C4-2B (cell line): ENCODE measurements at regions not wholly inside any gene's neighbourhood (a gene's known extent, or its start where the extent isn't known, plus 50 kb on each side); places are given as distances from the start of the nearest gene placed in this dataset.

ENCODE experiments used
- H3K27ac ChIP-seq: fragments of 450-650 bp; 2 replicates; pipeline ENCODE4 v1.5.1; 2017
- ZFX ChIP-seq: fragments of 450-650 bp; IDR thresholded peaks from 2 replicates; pipeline ENCODE4 v1.6.1; 2017
- TF ChIP-seq, protein P1 (sequence below): fragments of 450-650 bp; conservative IDR thresholded peaks from 2 replicates; pipeline ENCODE4 v1.5.1; 2017; ENCODE audit warnings: mild to moderate bottlenecking

DNA sequence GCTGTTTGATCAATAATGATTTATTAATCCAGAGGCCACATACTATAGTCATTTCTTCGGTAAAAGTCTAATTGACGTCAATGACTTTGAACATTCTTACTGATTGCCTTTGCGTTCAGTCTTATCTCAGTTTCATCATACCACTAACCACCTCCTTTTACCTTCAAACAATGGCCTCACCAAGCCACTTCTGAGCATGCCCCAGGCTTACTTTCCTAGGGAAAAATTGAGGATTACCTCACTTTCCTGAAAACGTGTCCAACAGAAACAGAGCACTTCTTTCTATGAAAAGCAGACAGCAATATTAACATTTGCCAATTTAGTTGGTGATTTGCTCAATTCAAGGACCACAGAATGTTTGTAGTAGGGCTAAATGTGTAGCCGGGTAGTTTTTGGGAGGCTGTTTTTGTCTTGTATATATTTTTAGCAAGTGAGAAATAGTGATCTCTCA lies 157.6 kb downstream of the KLF5 start:
- TF ChIP-seq ZFX = no peak
- TF ChIP-seq, protein P1, sequence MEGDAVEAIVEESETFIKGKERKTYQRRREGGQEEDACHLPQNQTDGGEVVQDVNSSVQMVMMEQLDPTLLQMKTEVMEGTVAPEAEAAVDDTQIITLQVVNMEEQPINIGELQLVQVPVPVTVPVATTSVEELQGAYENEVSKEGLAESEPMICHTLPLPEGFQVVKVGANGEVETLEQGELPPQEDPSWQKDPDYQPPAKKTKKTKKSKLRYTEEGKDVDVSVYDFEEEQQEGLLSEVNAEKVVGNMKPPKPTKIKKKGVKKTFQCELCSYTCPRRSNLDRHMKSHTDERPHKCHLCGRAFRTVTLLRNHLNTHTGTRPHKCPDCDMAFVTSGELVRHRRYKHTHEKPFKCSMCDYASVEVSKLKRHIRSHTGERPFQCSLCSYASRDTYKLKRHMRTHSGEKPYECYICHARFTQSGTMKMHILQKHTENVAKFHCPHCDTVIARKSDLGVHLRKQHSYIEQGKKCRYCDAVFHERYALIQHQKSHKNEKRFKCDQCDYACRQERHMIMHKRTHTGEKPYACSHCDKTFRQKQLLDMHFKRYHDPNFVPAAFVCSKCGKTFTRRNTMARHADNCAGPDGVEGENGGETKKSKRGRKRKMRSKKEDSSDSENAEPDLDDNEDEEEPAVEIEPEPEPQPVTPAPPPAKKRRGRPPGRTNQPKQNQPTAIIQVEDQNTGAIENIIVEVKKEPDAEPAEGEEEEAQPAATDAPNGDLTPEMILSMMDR = no peak
- no peak overlapping the region for H3K27ac ChIP-seq

- H3K27ac ChIP-seq = no peak overlapping the region
- TF ChIP-seq ZFX = no peak
- TF ChIP-seq, protein P1 = no peak
These were observed 157.0 kb downstream of the KLF5 start for GRCh38 chr13:73215823-73216222.

GRCh38 chr13:73212482-73212881 lies 153.7 kb downstream of the KLF5 start:
- H3K27ac ChIP-seq = no peak overlapping the region
- TF ChIP-seq, protein P1 = no peak
- no peak for TF ChIP-seq ZFX

DNA sequence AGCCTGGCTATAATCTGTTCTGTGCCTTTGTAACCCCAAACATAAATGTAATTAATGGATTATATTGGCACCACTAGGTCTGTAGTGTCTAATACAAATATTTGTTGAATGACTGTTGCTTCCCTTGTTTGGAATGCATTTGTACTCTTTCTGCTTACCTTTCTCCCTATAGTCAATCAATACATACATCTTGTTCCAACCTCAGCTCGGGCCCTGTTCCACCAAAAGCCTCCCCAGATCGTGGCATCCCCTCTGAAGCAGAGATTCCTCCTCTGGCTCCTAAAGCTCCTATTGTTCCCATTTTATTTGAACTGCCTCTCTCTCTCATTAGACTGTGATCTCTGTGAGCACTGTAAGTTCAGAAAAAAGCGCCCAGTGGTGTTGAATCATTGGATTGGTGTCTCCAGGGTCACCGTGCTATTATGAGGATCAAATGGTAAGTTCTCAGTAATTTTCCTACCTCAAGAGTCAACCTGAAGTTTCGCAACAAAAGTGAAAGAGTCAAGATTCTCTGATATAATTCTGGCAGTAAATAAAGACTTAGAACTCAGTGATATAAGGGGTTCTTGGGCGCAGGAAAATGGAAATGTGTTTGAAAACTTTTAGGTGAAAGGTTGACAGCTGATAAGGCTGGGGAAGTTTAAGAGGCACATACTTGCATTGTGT lies 151.5 kb downstream of the KLF5 start:
- TF ChIP-seq, protein P1 = no peak
- H3K27ac ChIP-seq = no peak overlapping the region; the same call in 1 of the 2 replicates

- no peak overlapping the region for H3K27ac ChIP-seq
- TF ChIP-seq, protein P1 = no peak
- no peak for TF ChIP-seq ZFX
These were observed 146.1 kb downstream of the KLF5 start for GRCh38 chr13:73204952-73205351.

DNA sequence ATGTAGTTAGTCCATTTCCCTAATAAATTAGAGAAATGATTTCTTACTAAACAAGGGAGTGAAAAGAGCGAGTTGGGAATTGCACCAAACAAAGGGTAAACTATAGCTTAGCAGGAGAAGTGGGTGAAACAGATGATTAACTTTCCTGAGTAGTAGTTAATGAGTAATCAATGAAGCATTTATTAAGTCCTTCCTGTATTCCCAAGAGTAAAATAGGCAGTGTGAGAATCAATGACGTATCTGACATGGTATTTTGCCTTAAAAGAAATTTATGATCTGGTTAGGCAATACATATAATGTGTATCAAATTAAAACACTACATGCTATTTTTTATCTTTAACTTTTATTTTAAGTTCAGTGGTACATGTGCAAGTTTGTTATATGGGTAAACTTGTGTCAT lies 142.8 kb downstream of the KLF5 start:
- H3K27ac ChIP-seq = no peak overlapping the region

DNA sequence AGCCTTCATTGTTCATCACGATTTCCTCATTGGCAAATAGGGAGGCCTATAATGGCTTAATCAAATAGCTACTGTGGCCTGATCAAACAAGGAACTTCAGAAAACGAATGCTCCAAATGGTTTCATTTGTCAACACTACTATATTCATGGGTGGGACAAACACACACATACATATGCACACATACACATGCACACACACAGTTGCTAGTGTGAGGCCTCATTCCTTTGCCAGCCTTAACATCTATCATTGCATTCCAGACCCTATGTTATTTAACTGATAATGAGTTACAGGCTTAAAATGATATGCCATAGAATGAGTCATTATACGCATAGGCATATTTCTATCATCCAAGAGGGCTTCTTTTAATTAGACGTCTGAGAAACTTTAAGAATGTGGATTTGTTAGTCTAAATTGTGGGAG lies 140.2 kb downstream of the KLF5 start:
- TF ChIP-seq ZFX = no peak
- TF ChIP-seq, protein P1 = no peak
- no peak overlapping the region for H3K27ac ChIP-seq

More for the DNA sequence above, 142.8 kb downstream of the KLF5 start:
- TF ChIP-seq ZFX = no peak
- TF ChIP-seq, protein P1 = no peak
